C4-2B (cell line): ENCODE measurements at regions not wholly inside any gene's neighbourhood (a gene's known extent, or its start where the extent isn't known, plus 50 kb on each side); places are given as distances from the start of the nearest gene placed in this dataset.

Source experiments
- H3K27ac ChIP-seq: fragments of 450-650 bp; 2 replicates; pipeline ENCODE4 v1.5.1; 2017
- ZFX ChIP-seq: fragments of 450-650 bp; IDR thresholded peaks from 2 replicates; pipeline ENCODE4 v1.6.1; 2017
- TF ChIP-seq, protein P1 (sequence below): fragments of 450-650 bp; conservative IDR thresholded peaks from 2 replicates; pipeline ENCODE4 v1.5.1; 2017; ENCODE audit warnings: mild to moderate bottlenecking

DNA sequence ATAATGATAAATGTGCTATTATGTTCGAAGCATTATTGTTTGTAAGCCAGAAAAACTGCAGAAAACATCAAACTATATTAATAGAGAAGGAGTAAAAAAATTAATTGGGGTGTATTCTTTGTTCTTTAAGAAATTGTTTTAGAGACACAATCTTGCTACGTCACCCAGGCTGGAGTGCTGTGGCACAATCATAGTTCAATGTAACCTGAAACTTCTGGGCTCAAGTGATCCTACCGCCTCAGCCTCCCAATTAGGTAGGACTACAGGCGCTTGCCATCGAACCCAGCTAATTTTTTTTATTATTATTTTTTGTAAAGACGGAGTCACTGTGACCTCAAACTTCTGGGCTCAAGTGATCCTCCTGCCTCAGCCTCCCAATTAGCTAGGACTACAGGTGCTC lies 1138.6 kb downstream of the GATA3 start:
- TF ChIP-seq, protein P1, sequence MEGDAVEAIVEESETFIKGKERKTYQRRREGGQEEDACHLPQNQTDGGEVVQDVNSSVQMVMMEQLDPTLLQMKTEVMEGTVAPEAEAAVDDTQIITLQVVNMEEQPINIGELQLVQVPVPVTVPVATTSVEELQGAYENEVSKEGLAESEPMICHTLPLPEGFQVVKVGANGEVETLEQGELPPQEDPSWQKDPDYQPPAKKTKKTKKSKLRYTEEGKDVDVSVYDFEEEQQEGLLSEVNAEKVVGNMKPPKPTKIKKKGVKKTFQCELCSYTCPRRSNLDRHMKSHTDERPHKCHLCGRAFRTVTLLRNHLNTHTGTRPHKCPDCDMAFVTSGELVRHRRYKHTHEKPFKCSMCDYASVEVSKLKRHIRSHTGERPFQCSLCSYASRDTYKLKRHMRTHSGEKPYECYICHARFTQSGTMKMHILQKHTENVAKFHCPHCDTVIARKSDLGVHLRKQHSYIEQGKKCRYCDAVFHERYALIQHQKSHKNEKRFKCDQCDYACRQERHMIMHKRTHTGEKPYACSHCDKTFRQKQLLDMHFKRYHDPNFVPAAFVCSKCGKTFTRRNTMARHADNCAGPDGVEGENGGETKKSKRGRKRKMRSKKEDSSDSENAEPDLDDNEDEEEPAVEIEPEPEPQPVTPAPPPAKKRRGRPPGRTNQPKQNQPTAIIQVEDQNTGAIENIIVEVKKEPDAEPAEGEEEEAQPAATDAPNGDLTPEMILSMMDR, result no peak
- no peak for TF ChIP-seq ZFX
- H3K27ac ChIP-seq, result no peak overlapping the region

- TF ChIP-seq, protein P1, result no peak
- no peak for TF ChIP-seq ZFX
- no peak overlapping the region for H3K27ac ChIP-seq
Measured at GRCh38 chr10:9195385-9195784, 1140.9 kb downstream of the GATA3 start.

GRCh38 chr10:9198611-9199010 lies 1144.1 kb downstream of the GATA3 start:
- TF ChIP-seq, protein P1, result no peak
- TF ChIP-seq ZFX, result no peak

DNA sequence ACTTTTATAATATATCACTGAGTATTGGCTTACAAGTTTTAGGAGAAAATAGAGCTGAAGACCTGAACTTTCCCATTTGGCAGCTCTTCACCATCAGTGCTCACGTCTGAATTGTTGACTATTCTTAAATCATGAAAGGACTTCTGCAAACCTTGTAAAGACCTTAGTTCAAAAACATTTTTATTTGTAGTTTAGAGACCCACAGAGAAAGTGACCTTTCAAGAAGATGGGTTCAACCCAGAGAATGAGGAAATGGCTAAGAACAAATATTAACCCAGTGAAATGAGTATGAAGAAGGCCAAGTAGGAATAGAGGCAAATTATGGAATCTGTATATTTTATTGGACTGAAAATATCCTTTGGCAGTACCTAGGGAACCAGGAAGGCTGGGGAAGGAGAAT lies 1151.1 kb downstream of the GATA3 start:
- H3K27ac ChIP-seq, result no peak overlapping the region
- no peak for TF ChIP-seq ZFX
- TF ChIP-seq, protein P1, result no peak

More at GRCh38 chr10:9198611-9199010, 1144.1 kb downstream of the GATA3 start:
- no peak overlapping the region for H3K27ac ChIP-seq

- no peak overlapping the region for H3K27ac ChIP-seq
- TF ChIP-seq, protein P1, result peak; percentile 89
- TF ChIP-seq ZFX, result no peak
Measured at GRCh38 chr10:9209105-9209798, 1154.8 kb downstream of the GATA3 start.

DNA sequence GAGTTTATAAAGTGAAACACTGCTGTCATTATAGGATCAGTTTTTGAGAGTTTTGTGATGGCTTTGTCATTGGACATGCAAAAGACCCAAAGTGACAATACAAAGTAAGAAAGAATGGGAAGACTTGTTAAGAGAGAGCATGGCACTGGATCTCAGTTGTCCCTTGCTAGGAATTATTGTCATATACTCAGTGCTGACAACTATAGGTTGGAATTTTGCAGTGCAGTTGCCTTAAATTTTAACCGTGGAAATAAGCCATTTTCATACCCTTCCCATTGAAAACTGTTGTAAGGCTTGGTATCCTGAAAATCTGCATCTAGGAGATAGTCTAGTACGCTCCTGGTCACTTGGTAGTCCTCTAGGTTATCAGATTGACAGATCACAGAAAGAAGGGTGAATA lies 1156.7 kb downstream of the GATA3 start:
- H3K27ac ChIP-seq, result no peak overlapping the region
- TF ChIP-seq, protein P1, result peak; percentile 36
- TF ChIP-seq ZFX, result no peak

- no peak overlapping the region for H3K27ac ChIP-seq
- TF ChIP-seq, protein P1, result no peak
- no peak for TF ChIP-seq ZFX
Measured at GRCh38 chr10:9214618-9215017, 1160.1 kb downstream of the GATA3 start.
